ENCODE measurements at regions not wholly inside any gene's neighbourhood (a gene's known extent, or its start where the extent isn't known, plus 50 kb on each side); places are given as distances from the start of the nearest gene placed in this dataset.

- ChIA-PET POLR2A (no interaction called here), CTCF (interaction anchor here (1.4 kb wide), 1 partner anchor 40 kb away, joined by 4 read pairs; no protein-coding TSS in a partner anchor)
- Histone ChIP-seq H4K20me1 (ENCODE audit: insufficient read depth) (no peaks in the 10 kb centered on the region), H3K79me2 (ENCODE audit: insufficient read depth) (no peaks in the 10 kb centered on the region), H3K9ac (no peak overlapping the region), H2AFZ (ENCODE audit: low read depth) (peak overlapping the region; percentile 6; the same call in 1 of the 2 replicates), H3F3A (replicated peaks; ENCODE audit: insufficient read depth) (no peaks in the 10 kb centered on the region), H3K9me3 (no peaks in the 10 kb centered on the region), H3K27ac (ENCODE audit: low read depth in 2 of 2, low read length in 1 of 2) (0 out of 4 replicates have a peak overlapping the region, but pooled peaks of 1 of the 2 experiments have one; percentile 17), H3K9me2 (no peaks in the 10 kb centered on the region), H3K4me3 (ENCODE audit: low read depth in 2 of 2, low read length in 1 of 2) (no peak overlapping the region), H3K27me3 (ENCODE audit: insufficient read depth) (no peaks in the 10 kb centered on the region), H3K4me1 (ENCODE audit: control insufficient read depth in 1 of 2, insufficient read depth in 2 of 2, low read depth in 1 of 2, low read length in 1 of 2) (peaks cover 0 to 2% of the 10 kb centered on the region in 2 experiments; a peak in 1 of 4 replicates), H3K36me3 (replicated peaks in 1 of 2; ENCODE audit: control insufficient read depth in 1 of 2, insufficient read depth in 2 of 2, low read length in 1 of 2) (no peaks in the 10 kb centered on the region), H3K4me2 (no peak overlapping the region)
- TF ChIP-seq NRF1 (IDR thresholded peaks at IDR 0.05; ENCODE audit: low read depth, low read length) (no peak), SIN3A (IDR thresholded peaks at IDR 0.05; ENCODE audit: borderline replicate concordance, low read depth, low read length) (no peak), FOSL2 (IDR thresholded peaks at IDR 0.05; ENCODE audit: borderline replicate concordance, low read depth) (no peak), TCF12 (IDR thresholded peaks at IDR 0.05) (peak; percentile 88), MEF2A (IDR thresholded peaks at IDR 0.05; ENCODE audit: borderline replicate concordance, low read depth) (no peak), RAD21 (IDR thresholded peaks at IDR 0.05; ENCODE audit: low read length) (no peak), EZH2phosphoT487 (IDR thresholded peaks at IDR 0.05; ENCODE audit: borderline replicate concordance, low read depth) (no peak), FOXJ3 (CRISPR knock-in tag; IDR thresholded peaks at IDR 0.05) (no peak), ELF1 (IDR thresholded peaks at IDR 0.05) (no peak), ZBTB33 (IDR thresholded peaks at IDR 0.05; ENCODE audit: borderline replicate concordance, low read depth) (no peak), RCOR1 (IDR thresholded peaks at IDR 0.05; ENCODE audit: low read length) (no peak), PBX3 (IDR thresholded peaks at IDR 0.05) (peak; percentile 66)
- WGBS (ENCODE audit: low lambda C conversion rate), result 4% methylated on average over 2 of the region's 2 CpGs
- peak; percentile 34 for DNase-seq
These were observed 86.3 kb upstream of the VANGL1 start for GRCh38 chr1:115555446-115555845.

- Histone ChIP-seq H3K79me2 (ENCODE audit: insufficient read depth) (no peaks in the 10 kb centered on the region), H4K20me1 (ENCODE audit: insufficient read depth) (no peaks in the 10 kb centered on the region), H2AFZ (ENCODE audit: low read depth) (no peak overlapping the region), H3K27ac (ENCODE audit: low read depth in 2 of 2, low read length in 1 of 2) (no peak overlapping the region), H3K4me2 (no peak overlapping the region), H3K4me3 (ENCODE audit: low read depth in 2 of 2, low read length in 1 of 2) (no peak overlapping the region), H3F3A (replicated peaks; ENCODE audit: insufficient read depth) (peaks cover 18% of the 10 kb centered on the region), H3K9me2 (no peaks in the 10 kb centered on the region), H3K27me3 (ENCODE audit: insufficient read depth) (no peaks in the 10 kb centered on the region), H3K9ac (no peak overlapping the region), H3K36me3 (replicated peaks in 1 of 2; ENCODE audit: control insufficient read depth in 1 of 2, insufficient read depth in 2 of 2, low read length in 1 of 2) (no peaks in the 10 kb centered on the region), H3K4me1 (ENCODE audit: control insufficient read depth in 1 of 2, insufficient read depth in 2 of 2, low read depth in 1 of 2, low read length in 1 of 2) (peaks cover 0 to 13% of the 10 kb centered on the region in 2 experiments; a peak in 3 of 4 replicates), H3K9me3 (no peaks in the 10 kb centered on the region)
- WGBS (ENCODE audit: low lambda C conversion rate), result 78% methylated on average over 6 of the region's 6 CpGs
- DNase-seq, result no peak
- CTCF ChIA-PET, result interaction anchor here (1.2 to 2.2 kb wide), 2 partner anchors 46 to 48 kb away, joined by 4 to 5 read pairs; no protein-coding TSS in a partner anchor
- POLR2A ChIA-PET, result interaction anchor here (0.6 kb wide), 1 partner anchor 48 kb away, joined by 4 read pairs; no protein-coding TSS in a partner anchor
- no peak for TF ChIP-seq TAF1 (IDR thresholded peaks at IDR 0.05; ENCODE audit: borderline replicate concordance, low read depth, low read length)
- no peak for TF ChIP-seq USF1 (IDR thresholded peaks at IDR 0.05; ENCODE audit: borderline replicate concordance, low read depth)
- TF ChIP-seq GATA2 (CRISPR knock-in tag; IDR thresholded peaks at IDR 0.05), result no peak
- no peak for TF ChIP-seq RXRA (IDR thresholded peaks at IDR 0.05; ENCODE audit: borderline replicate concordance, low read depth)
- no peak for TF ChIP-seq REST (IDR thresholded peaks at IDR 0.05; ENCODE audit: low read depth, low read length)
- no peak for TF ChIP-seq GABPA (IDR thresholded peaks at IDR 0.05; ENCODE audit: low read depth)
- no peak for TF ChIP-seq RFX5 (IDR thresholded peaks at IDR 0.05; ENCODE audit: low read length)
- TF ChIP-seq POLR2AphosphoS5 (IDR thresholded peaks at IDR 0.05; ENCODE audit: low read depth, low read length), result no peak
- TF ChIP-seq NRF1 (IDR thresholded peaks at IDR 0.05; ENCODE audit: low read depth, low read length), result no peak
These were observed 94.1 kb upstream of the VANGL1 start for GRCh38 chr1:115547696-115548095.
